Gastroesophageal sphincter (tissue), 3 donors: ENCODE measurements at regions not wholly inside any gene's neighbourhood (a gene's known extent, or its start where the extent isn't known, plus 50 kb on each side); places are given as distances from the start of the nearest gene placed in this dataset.

Experiments
- CTCF ChIP-seq, 4 experiments: fragments of 200-600 bp in 2 of 4; fragments of 450-650 bp in 2 of 4; sonication (generic) in 1 of 4; IDR thresholded peaks; one replicate each; pipeline ENCODE4 v1.5.1; 2017 to 2019; ENCODE audit warnings: antibody characterized with exemption in 4 of 4, mild to moderate bottlenecking in 2 of 4, moderate library complexity in 2 of 4
- POLR2A ChIP-seq, 2 donors: fragments of 450-650 bp; IDR thresholded peaks; one replicate each; pipeline ENCODE4 v1.6.1; 2017; ENCODE audit warnings: antibody characterized with exemption in 2 of 2, mild to moderate bottlenecking in 2 of 2, moderate library complexity in 1 of 2
- POLR2AphosphoS5 ChIP-seq: sonication (generic); formaldehyde crosslinking; IDR thresholded peaks from one replicate; pipeline ENCODE4 v1.6.1; 2017; ENCODE audit warnings: antibody characterized with exemption

GRCh38 chr18:77705301-77705700 lies 455.7 kb downstream of the GALR1 start:
- no peak for TF ChIP-seq CTCF (IDR thresholded peaks at IDR 0.05)
- TF ChIP-seq POLR2A (IDR thresholded peaks at IDR 0.05) = no peak
- TF ChIP-seq POLR2AphosphoS5 = no peak
